GM12873 (cell line): ENCODE measurements at regions not wholly inside any gene's neighbourhood (a gene's known extent, or its start where the extent isn't known, plus 50 kb on each side); places are given as distances from the start of the nearest gene placed in this dataset.

Source experiments
- TF ChIP-seq, protein P1 (sequence below): IDR thresholded peaks from 2 replicates; pipeline ENCODE4 v1.5.1; 2012; ENCODE audit warnings: low read depth, mild to moderate bottlenecking, moderate library complexity, low read length, control low read depth; ENCODE audit not compliant: insufficient read depth; ENCODE audit errors: missing control alignments

GRCh38 chr16:82241469-82242052, 71.5 kb upstream of the MPHOSPH6 start:
- TF ChIP-seq, protein P1, sequence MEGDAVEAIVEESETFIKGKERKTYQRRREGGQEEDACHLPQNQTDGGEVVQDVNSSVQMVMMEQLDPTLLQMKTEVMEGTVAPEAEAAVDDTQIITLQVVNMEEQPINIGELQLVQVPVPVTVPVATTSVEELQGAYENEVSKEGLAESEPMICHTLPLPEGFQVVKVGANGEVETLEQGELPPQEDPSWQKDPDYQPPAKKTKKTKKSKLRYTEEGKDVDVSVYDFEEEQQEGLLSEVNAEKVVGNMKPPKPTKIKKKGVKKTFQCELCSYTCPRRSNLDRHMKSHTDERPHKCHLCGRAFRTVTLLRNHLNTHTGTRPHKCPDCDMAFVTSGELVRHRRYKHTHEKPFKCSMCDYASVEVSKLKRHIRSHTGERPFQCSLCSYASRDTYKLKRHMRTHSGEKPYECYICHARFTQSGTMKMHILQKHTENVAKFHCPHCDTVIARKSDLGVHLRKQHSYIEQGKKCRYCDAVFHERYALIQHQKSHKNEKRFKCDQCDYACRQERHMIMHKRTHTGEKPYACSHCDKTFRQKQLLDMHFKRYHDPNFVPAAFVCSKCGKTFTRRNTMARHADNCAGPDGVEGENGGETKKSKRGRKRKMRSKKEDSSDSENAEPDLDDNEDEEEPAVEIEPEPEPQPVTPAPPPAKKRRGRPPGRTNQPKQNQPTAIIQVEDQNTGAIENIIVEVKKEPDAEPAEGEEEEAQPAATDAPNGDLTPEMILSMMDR = no peak

DNA sequence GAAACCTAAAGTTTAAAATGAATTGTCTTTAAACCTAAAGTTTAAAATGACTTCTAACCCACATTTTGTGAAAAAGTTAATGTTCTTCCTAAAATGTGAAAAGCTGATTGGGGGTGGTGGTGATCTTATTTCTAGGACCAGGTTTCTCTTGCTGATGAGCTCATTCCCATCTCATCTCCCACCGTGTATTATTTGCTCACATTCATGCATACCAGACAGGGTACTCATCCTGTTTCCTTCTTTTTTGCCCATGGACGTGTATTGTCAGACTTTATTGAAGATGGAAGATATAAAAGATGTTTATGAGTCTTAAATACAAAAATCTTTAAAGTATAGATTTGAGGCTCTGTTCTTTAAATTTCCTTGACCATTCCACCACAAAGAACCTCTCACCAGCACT, 70.1 kb upstream of the MPHOSPH6 start:
- TF ChIP-seq, protein P1 = no peak

- TF ChIP-seq, protein P1 = no peak
Measured at GRCh38 chr16:82236875-82237274, 66.9 kb upstream of the MPHOSPH6 start.

DNA sequence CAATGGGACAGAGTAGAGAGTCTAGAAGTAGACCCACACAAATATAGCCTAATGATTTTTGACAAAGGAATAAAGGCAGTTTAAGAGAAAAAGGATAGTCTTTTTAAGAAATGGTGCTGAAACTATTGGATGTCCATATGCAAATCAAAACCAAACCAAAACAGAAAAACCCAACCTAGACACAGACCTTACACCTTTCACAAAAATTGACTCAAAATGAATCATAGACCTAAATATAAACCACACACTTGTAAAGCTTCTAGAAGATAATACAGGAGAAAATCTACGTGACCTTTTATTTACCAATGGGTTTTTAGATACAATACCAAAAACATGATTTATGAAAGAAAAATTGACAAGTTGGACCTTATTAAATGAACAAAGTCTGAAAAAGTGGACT, 66.4 kb upstream of the MPHOSPH6 start:
- TF ChIP-seq, protein P1 = no peak

GRCh38 chr16:82232806-82233205, 62.8 kb upstream of the MPHOSPH6 start:
- TF ChIP-seq, protein P1 = no peak

DNA sequence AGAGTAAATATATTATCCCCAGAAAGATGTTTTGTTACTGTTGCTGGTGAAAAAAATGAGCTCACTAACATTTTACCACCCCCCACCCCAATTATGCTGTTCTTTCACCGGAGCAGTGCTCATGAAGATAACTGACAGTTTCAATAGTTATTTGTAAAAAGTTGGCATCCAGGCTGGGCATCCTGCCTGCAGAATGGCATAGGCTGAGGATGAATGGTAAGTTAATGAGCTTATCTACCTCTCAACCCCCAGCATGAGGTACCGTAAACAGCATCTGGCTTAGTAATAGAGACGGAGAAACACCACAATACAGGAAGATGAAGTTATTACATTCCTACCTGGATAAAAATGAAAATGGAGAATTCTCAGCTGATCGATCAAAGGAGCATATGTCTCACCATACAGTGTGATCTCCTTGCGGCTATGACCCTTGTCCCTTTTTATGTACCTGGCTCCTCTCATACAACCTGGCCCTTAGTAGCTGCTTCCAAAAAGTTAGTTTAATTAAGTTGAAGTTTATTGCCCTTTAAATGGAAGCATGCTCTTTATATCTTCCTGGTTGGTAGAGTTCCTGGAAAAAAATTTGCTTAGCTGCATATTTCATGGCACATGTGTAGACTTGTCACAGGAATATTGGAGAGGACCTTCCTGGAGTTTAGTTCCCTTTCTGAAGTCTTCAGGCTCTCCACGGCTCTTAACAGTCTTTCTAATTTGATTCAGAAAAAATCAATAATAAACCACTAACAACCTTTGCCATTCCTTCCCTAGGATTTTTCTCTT, 61.2 kb upstream of the MPHOSPH6 start:
- TF ChIP-seq, protein P1 = no peak

GRCh38 chr16:82229800-82230619, 60.0 kb upstream of the MPHOSPH6 start:
- TF ChIP-seq, protein P1 = peak; percentile 93
